Forelimb muscle (tissue), 1 donor: ENCODE measurements at regions not wholly inside any gene's neighbourhood (a gene's known extent, or its start where the extent isn't known, plus 50 kb on each side); places are given as distances from the start of the nearest gene placed in this dataset.
"Not testable (repeated sequence)": the region's sequence is repeated elsewhere in the genome, so short reads cannot be mapped to it uniquely, and the experiment has no call there.

Experiments used
- DNase-seq: peaks from one replicate; pipeline ENCODE4 v3.0.0-alpha.2; 2013; ENCODE audit warnings: low read depth

- DNase-seq = no peak
These were observed 214.5 kb upstream of the PRSS1 start for GRCh38 chr7:142534726-142535122.

GRCh38 chr7:142533920-142534319, 215.4 kb upstream of the PRSS1 start:
- DNase-seq = no peak

- no peak for DNase-seq
These were observed 219.7 kb upstream of the PRSS1 start for GRCh38 chr7:142529591-142529990.

DNA sequence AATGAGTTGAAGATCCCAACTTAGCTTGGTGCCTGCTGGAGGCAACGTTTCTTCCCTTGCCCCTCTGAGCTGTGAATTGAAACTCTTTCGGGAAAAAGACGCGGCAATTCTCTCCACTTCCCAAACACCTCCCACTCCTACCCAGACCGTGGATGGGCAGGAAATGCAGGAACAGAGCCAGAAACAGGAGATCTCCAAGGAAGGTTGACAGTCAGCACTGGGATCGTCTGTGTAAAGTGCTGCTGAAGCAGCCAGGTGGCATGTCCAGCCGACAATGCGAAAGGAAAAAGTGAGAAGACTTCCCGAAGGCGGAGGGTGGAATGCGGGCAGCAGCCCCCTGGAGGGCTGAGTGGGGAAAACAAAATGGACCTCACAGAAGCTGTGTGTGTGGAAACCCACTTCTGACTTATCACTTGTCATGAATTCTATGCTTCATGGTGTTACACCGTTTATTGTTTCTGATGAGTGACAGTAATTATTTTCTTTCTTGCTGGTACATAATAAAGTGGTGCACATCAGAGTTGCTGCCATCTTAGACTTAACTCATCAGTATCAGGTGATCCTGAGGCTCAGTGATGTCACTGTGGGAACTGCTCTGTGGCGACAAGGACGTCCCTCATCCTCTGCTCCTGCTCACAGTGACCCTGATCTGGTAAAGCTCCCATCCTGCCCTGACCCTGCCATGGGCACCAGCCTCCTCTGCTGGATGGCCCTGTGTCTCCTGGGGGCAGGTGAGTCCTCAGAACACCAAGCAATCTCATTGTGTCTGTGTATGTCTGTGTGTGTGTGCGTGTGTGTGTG, 220.5 kb upstream of the PRSS1 start:
- no peak for DNase-seq

DNA sequence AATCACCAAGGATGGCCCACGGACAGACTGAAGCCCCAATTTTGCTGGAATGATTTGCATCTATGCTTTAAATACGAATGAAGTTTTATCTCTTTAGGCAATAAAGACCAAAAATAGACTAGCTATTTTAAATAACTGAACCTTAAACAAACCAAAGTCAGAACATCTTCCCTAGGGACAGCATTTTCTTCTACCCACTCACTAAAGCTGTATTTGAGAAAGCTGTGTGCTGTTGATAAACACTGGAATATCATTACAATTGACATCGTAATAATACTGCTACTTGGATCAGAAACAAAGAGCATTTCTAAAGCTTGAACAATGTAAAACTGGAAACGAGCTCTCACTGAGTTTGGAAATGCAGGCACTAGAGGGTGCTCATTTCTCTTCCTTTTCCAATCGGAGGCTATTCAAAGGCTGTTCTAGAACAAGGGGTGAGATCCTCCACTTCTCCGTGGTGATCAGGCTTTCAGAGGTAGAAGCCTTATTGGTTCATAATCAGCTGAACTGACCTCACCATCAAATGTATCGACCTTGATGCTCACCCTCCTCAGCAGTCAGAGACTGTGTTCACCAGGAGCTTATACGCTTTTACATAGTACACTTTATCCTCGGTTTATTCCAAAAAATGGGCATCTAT, 225.3 kb upstream of the PRSS1 start:
- DNase-seq = no peak

DNA sequence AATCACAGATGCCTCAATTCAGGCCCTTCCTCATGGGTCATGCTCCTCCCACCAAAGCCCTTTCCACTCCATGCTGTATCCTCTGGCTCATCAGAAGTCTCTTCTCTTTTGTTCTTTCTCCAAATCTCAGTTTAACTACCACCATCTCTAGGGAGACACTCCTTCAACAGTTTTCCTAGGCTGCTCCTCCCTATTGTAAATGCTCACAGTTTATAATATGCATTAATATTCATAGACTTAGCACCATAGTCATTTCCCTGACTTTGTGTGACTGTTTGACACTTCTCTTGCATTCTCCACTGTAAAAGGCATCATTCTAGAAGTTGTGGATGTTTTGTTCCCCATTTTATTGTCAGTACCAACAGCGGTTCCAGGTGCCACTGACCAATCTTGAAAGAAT, 226.5 kb upstream of the PRSS1 start:
- DNase-seq = no peak

DNA sequence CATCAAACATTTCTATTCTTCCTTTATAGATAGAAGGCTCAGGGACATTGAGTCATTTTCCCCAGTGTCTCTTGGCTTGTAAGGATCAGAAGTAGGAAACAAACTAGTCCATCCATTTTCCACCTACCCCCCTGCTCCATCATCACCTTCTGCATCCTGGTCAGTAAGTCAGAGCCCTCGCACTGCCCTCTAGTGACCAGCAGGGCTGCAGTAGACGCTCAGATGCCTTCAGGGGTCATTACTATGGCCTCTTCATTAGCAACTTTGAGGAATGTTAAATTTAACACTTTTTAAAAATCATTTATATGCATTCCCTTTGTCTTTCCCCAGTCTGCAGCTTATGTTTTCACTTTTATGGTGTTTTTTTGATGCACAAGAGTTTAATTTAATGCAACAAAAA, 228.4 kb upstream of the PRSS1 start:
- not testable (repeated sequence) for DNase-seq

DNA sequence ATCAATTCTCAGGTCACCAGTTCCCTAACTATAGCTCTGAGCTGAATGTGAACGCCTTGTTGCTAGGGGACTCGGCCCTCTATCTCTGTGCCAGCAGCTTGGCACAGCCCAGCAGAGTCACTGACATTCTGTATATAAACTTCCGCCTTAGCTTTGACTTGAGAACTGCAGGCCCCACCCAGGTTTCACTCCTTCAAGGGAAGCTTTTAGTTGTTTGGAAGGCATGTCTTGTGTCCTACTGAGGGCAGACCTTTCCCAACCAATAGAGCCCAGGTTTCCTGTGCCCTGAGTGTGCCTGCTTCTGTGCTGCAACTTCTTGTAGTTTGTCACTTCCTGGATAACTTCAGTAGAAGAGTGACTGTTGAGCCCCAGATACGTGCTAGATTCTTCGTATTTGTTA, 228.8 kb upstream of the PRSS1 start:
- not testable (repeated sequence) for DNase-seq

- no peak for DNase-seq
These were observed 229.9 kb upstream of the PRSS1 start for GRCh38 chr7:142519079-142520078.

DNA sequence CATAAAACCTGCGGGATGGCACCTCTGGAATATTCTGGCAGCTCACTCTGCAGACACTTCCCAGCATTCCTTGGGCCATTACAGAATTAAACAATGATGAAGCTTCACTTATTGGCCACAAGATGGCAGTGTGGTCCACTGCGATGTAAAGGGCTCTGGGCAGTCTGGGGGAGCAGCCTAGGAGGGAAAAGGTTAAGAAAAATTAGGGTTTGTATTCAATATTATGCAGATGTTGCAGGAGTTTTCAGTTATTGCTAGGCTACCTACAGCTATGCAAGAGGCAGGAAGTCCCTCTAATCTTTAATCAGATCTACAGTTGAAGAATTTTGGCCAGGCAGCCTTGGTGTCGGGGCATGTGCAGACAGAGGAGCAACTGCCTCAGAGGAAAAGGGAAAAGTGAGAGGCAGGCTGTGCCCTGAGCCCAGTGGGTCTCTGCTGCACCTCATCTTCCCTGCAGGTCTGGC, 233.2 kb upstream of the PRSS1 start:
- DNase-seq = peak; percentile 26

DNA sequence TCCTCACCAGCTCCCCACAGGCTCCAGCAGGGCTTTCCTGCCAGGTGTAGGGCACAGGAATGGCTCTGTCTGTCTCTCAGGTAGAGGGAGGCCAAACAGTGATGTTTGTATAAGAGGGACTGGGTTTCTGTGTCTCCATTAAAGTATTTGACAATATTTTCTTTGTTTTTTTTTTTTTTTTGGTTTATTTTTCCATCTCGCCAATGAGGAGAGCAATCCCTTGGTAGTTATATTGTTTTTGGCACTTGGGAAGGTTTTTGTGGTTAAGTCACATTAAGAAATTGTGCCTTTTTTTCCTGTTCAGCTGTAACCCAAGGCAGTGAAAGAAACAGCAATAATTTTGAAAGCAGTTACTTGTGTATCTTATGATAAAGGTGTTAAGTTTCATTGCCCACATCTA, 234.6 kb upstream of the PRSS1 start:
- DNase-seq = not testable (repeated sequence)

GRCh38 chr7:142513178-142513955, 235.9 kb upstream of the PRSS1 start:
- no peak for DNase-seq

DNA sequence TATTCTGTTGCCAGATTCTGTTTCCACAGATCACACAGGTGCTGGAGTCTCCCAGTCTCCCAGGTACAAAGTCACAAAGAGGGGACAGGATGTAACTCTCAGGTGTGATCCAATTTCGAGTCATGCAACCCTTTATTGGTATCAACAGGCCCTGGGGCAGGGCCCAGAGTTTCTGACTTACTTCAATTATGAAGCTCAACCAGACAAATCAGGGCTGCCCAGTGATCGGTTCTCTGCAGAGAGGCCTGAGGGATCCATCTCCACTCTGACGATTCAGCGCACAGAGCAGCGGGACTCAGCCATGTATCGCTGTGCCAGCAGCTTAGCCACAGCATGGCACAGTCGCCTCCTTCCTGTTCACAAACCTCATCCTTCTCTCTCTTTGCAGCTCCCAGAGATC, 237.5 kb upstream of the PRSS1 start:
- DNase-seq = no peak

- DNase-seq = no peak
These were observed 237.9 kb upstream of the PRSS1 start for GRCh38 chr7:142511374-142511773.

- DNase-seq = not testable (repeated sequence)
These were observed 240.0 kb upstream of the PRSS1 start for GRCh38 chr7:142509235-142509634.

- DNase-seq = no peak
These were observed 241.0 kb upstream of the PRSS1 start for GRCh38 chr7:142508251-142508650.

GRCh38 chr7:142507799-142508198, 241.5 kb upstream of the PRSS1 start:
- no peak for DNase-seq

DNA sequence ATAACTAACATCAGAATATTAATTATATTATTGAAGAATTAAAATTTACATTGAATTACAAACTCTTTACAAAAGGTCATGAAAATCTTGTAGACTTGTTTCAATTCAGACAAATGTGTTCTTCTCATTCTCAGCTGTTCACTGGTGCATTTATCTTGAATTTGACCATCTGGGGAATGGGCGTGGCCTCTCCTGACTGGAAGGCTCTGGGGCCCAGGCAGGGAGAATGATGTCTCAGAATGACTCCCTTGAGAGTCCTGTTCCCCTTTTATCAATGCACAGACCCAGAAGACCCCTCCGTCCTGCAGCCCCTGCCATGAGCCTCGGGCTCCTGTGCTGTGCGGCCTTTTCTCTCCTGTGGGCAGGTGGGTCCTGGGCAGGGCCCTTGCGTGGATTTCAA, 242.2 kb upstream of the PRSS1 start:
- not testable (repeated sequence) for DNase-seq

DNA sequence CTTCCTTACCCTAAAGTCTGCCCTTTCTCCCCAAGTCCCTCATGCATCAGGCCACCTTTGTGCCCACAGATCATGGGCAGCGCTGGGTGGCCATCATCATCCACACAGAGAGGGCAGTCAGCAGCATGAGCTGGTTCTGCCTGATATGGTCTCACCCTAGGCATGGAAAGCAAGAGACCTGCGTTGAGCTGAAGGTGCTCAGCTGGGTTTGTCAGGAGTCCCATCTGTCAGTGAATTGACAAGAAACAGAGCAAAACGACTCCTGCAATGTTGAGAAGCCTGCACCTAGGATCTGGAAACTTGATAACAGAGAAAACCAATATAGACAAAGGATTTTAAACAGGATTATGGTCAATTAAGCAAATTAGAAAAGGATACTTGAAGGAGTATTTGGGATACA, 242.7 kb upstream of the PRSS1 start:
- no peak for DNase-seq

GRCh38 chr7:142503949-142504348, 245.3 kb upstream of the PRSS1 start:
- DNase-seq = not testable (repeated sequence)

DNA sequence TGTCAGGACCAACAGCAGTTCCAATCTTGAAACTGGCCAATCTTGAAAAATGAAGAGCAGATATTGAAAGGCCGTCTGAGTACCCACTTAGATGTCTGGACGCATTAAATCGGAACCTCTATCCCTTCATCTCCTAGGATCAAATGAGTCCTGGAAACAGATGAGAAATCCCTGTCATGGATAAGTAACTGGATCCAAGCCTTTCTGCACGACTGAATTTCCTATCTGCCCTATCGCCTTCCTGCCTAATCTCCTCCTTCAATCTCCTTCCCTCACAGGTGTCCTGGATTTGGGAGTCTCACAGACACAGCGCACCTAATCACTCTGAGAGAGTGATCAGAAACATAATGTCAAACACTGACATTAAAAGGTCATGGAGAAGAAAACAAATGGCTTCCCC, 245.2 kb upstream of the PRSS58 start:
- DNase-seq = no peak
